SU-DHL-6 (cell line): ENCODE measurements at regions not wholly inside any gene's neighbourhood (a gene's known extent, or its start where the extent isn't known, plus 50 kb on each side); places are given as distances from the start of the nearest gene placed in this dataset.

ENCODE experiments used
- EZH2phosphoT487 ChIP-seq: fragments of 200-600 bp; sonication (generic), shearing (Covaris generic); conservative IDR thresholded peaks from 2 replicates; pipeline ENCODE4 v1.6.1; 2018; ENCODE audit warnings: mild to moderate bottlenecking, antibody characterized with exemption, low read length, moderate library complexity, mixed read lengths
- TF ChIP-seq, protein P1 (sequence below): fragments of 200-600 bp; sonication (generic); IDR thresholded peaks from one replicate; pipeline ENCODE4 v1.5.1; 2017; ENCODE audit warnings: antibody characterized with exemption, mild to moderate bottlenecking, low read length, moderate library complexity; ENCODE audit not compliant: insufficient read depth, poor library complexity, severe bottlenecking

DNA sequence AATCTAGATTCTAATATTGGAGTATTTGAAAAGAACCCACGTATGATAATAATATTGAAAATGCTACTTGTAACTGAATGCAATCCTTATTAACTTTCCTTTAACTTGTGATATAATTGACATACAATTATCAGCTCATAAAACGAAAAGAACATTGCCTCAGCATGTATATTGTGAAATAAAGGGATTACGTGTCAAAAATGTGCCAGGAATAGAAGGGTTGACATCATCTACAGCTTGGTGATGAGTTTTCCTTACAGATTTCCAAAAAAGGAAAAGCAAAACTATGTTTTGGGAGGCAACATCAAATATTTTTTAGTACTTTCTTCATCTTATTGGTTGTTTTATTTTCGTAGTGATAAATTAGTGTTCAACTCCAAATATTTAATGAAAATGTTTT, 266.0 kb upstream of the PTGER4 start:
- TF ChIP-seq, protein P1, sequence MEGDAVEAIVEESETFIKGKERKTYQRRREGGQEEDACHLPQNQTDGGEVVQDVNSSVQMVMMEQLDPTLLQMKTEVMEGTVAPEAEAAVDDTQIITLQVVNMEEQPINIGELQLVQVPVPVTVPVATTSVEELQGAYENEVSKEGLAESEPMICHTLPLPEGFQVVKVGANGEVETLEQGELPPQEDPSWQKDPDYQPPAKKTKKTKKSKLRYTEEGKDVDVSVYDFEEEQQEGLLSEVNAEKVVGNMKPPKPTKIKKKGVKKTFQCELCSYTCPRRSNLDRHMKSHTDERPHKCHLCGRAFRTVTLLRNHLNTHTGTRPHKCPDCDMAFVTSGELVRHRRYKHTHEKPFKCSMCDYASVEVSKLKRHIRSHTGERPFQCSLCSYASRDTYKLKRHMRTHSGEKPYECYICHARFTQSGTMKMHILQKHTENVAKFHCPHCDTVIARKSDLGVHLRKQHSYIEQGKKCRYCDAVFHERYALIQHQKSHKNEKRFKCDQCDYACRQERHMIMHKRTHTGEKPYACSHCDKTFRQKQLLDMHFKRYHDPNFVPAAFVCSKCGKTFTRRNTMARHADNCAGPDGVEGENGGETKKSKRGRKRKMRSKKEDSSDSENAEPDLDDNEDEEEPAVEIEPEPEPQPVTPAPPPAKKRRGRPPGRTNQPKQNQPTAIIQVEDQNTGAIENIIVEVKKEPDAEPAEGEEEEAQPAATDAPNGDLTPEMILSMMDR: no peak
- no peak for TF ChIP-seq EZH2phosphoT487
